ENCODE measurements at regions not wholly inside any gene's neighbourhood (a gene's known extent, or its start where the extent isn't known, plus 50 kb on each side); places are given as distances from the start of the nearest gene placed in this dataset.

- no peak for FAIRE-seq
- TF ChIP-seq CTCF (IDR thresholded peaks at IDR 0.05; ENCODE audit: insufficient read depth, missing control alignments) = no peak
These were observed 634.1 kb downstream of the TBC1D22A start for GRCh38 chr22:47396515-47396914.

DNA sequence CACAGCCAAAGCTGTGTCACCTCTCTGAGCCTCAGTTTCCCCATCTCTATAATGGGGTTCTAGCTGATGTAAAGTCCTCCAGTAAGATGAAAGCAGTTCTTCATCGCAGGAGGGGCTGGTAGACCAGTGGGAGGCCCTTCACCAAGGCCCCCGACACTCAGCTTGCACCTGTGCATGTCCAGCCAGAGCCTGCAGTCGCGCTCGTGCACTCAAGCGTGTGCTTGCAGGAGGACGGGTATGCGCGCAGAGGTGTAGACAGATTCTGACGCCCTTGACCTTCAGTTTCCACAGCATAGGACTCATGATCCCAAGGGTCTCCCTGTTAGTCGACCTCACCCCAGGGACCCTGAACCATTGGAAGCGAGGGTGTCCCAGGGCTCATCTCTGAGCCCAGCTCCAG, 633.7 kb downstream of the TBC1D22A start:
- no peak for TF ChIP-seq CTCF (IDR thresholded peaks at IDR 0.05; ENCODE audit: insufficient read depth, missing control alignments)
- no peak for FAIRE-seq
- DNase-seq (ENCODE audit: insufficient read length, low spot score) = no peak

More at GRCh38 chr22:47396515-47396914, 634.1 kb downstream of the TBC1D22A start:
- no peak for DNase-seq (ENCODE audit: insufficient read length, low spot score)

GRCh38 chr22:47395481-47395880, 633.0 kb downstream of the TBC1D22A start:
- DNase-seq (ENCODE audit: insufficient read length, low spot score) = no peak
- TF ChIP-seq CTCF (IDR thresholded peaks at IDR 0.05; ENCODE audit: insufficient read depth, missing control alignments) = no peak
- no peak for FAIRE-seq

DNA sequence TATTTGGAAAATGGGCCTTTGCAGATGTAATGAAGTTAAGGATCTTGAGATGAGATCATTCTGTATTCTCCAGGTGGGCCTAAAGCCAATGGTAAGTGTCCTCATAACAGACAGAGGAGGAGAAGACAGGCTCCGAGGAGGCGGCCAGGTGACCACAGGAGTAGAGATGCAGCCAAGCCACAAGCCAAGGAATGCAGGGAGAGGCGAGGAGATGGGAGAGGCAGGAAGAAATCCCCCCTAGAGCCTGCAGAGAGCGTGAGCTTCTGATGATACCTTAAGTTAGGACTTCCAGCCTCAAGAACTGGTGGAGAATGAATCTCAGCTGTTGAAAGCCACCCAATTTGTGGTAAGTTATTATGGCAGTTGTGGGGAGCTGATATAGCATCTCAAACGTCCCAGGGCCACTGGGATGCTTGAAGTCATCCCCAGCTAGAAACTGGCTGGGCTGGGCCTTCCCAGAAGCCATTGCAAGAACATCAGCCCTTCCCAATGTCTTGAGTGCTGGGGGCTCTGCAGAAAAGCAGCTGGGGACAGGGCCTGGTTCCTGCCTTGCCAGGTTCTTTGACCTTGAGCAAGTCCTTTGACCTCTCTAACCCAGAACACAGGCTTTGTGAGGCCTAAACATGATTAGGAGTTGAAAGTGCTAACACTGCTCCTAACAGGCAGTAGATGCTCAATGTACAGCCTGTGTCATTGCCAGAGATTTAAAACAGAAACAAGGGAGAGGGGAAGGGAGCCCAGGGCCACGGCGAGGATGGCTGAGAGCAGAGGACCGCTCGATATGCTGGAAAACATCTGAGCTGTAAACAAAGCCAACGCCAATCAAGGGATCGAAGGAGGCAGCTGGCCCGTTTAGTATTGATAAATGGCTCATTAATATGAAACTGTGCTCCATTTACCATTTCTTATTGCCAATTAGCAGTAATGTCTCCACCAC, 632.3 kb downstream of the TBC1D22A start:
- DNase-seq (ENCODE audit: insufficient read length, low spot score) = no peak
- FAIRE-seq = no peak
- no peak for TF ChIP-seq CTCF (IDR thresholded peaks at IDR 0.05; ENCODE audit: insufficient read depth, missing control alignments)

GRCh38 chr22:47393191-47393590, 630.7 kb downstream of the TBC1D22A start:
- DNase-seq (ENCODE audit: insufficient read length, low spot score) (no peak), FAIRE-seq (no peak)
- no peak for TF ChIP-seq CTCF (IDR thresholded peaks at IDR 0.05; ENCODE audit: insufficient read depth, missing control alignments)

GRCh38 chr22:47392729-47393128, 630.3 kb downstream of the TBC1D22A start:
- FAIRE-seq (no peak), DNase-seq (ENCODE audit: insufficient read length, low spot score) (no peak)
- TF ChIP-seq CTCF (IDR thresholded peaks at IDR 0.05; ENCODE audit: insufficient read depth, missing control alignments) = no peak

DNA sequence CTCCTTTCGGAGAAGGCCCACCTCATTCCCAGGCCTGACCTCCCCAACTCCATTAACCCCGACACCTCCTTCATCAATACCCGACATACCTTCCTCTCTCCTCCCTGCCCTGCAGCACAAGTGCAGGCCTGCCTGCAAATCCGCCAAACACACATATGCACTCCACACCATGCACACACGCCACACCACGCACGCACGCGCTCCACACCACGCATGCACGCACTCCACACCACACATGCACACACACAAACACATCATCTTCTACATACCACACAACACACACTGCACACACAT, 629.6 kb downstream of the TBC1D22A start:
- FAIRE-seq (no peak), DNase-seq (ENCODE audit: insufficient read length, low spot score) (no peak)
- no peak for TF ChIP-seq CTCF (IDR thresholded peaks at IDR 0.05; ENCODE audit: insufficient read depth, missing control alignments)

Data from D721Med (cell line).